ENCODE measurements at regions not wholly inside any gene's neighbourhood (a gene's known extent, or its start where the extent isn't known, plus 50 kb on each side); places are given as distances from the start of the nearest gene placed in this dataset.

- H3K4me3 ChIP-seq, result no peak overlapping the region
- no peaks in the 10 kb centered on the region for H3K9me3 ChIP-seq
- ATAC-seq, result no peak
- WGBS, 4 donors, result 78 to 90% (median 84%) methylated on average over 3 of the region's 3 CpGs
- H3K4me1 ChIP-seq, result no peaks in the 10 kb centered on the region
- H3K36me3 ChIP-seq, result no peaks in the 10 kb centered on the region
- no peak for DNase-seq
- H3K27me3 ChIP-seq, result no peaks in the 10 kb centered on the region
- no peak overlapping the region for H3K27ac ChIP-seq
- intact Hi-C loops (cut with DNase I), result no loop called here
- TF ChIP-seq POLR2A (IDR thresholded peaks at IDR 0.05), result no peak
- no peak for TF ChIP-seq CTCF (IDR thresholded peaks at IDR 0.05)
These were observed 188.8 kb downstream of the EN1 start for GRCh38 chr2:118658596-118659198.

- 80 to 86% (median 82%) methylated on average over 2 of the region's 2 CpGs for WGBS, 4 donors
- ATAC-seq (no peak), DNase-seq (no peak)
- TF ChIP-seq CTCF (IDR thresholded peaks at IDR 0.05) (no peak), POLR2A (IDR thresholded peaks at IDR 0.05) (no peak)
- H3K4me1 ChIP-seq, result no peaks in the 10 kb centered on the region
- intact Hi-C loops (cut with DNase I), result no loop called here
- no peak overlapping the region for H3K27ac ChIP-seq
- H3K4me3 ChIP-seq, result no peak overlapping the region
- H3K36me3 ChIP-seq, result no peaks in the 10 kb centered on the region
- H3K9me3 ChIP-seq, result peaks cover 0 to 6% (median 0%) of the 10 kb centered on the region in 12 donors
- H3K27me3 ChIP-seq, result no peaks in the 10 kb centered on the region
These were observed 190.0 kb downstream of the EN1 start for GRCh38 chr2:118657466-118657865.

GRCh38 chr2:118654945-118655344 is 192.5 kb downstream of the EN1 start:
- no peak for ATAC-seq
- H3K4me3 ChIP-seq, result no peak overlapping the region
- H3K27me3 ChIP-seq, result no peaks in the 10 kb centered on the region
- H3K27ac ChIP-seq, result no peak overlapping the region
- 45 to 62% (median 50%) methylated on average over 1 of the region's 1 CpG for WGBS, 4 donors
- no peaks in the 10 kb centered on the region for H3K36me3 ChIP-seq
- DNase-seq, result no peak
- intact Hi-C loops (cut with DNase I), result no loop called here
- TF ChIP-seq CTCF (IDR thresholded peaks at IDR 0.05), result no peak
- no peak for TF ChIP-seq POLR2A (IDR thresholded peaks at IDR 0.05)
- peaks cover 0 to 20% (median 0%) of the 10 kb centered on the region in 12 donors for H3K9me3 ChIP-seq
- no peaks in the 10 kb centered on the region for H3K4me1 ChIP-seq

- Histone ChIP-seq H3K27me3 (no peaks in the 10 kb centered on the region), H3K36me3 (no peaks in the 10 kb centered on the region), H3K4me3 (no peak overlapping the region), H3K27ac (no peak overlapping the region), H3K4me1 (no peaks in the 10 kb centered on the region), H3K9me3 (peaks cover 0 to 20% (median 0%) of the 10 kb centered on the region in 12 donors)
- TF ChIP-seq POLR2A (IDR thresholded peaks at IDR 0.05) (no peak), CTCF (IDR thresholded peaks at IDR 0.05) (no peak)
- intact Hi-C loops (cut with DNase I), result no loop called here
- no peak for DNase-seq
- ATAC-seq, result no peak
These were observed 197.1 kb downstream of the EN1 start for GRCh38 chr2:118650327-118650726.
